ENCODE measurements at regions not wholly inside any gene's neighbourhood (a gene's known extent, or its start where the extent isn't known, plus 50 kb on each side); places are given as distances from the start of the nearest gene placed in this dataset.

DNA sequence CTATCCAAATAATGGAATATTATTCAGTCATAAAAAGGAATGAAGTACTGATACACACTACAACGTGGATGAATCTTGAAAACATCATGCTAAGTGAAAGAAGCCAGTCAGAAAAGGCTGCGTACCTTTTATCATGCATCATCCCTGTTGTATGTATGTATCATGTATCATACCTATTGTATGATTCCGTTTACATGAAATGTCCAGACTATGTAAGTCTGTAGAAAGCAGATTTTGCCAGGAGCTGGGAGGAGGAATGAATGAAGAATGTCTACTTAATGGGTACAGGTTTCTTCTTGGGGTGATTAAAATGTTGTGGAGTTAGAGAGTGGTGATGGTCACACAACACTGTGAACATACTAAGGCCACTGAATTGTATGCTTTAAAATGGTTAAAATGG, 135.9 kb upstream of the KLF14 start:
- no peak for DNase-seq
- Histone ChIP-seq H3K27me3 (no peaks in the 10 kb centered on the region), H3K36me3 (peaks cover 70% of the 10 kb centered on the region), H3K4me3 (no peak overlapping the region), H3K9me3 (no peaks in the 10 kb centered on the region)

DNA sequence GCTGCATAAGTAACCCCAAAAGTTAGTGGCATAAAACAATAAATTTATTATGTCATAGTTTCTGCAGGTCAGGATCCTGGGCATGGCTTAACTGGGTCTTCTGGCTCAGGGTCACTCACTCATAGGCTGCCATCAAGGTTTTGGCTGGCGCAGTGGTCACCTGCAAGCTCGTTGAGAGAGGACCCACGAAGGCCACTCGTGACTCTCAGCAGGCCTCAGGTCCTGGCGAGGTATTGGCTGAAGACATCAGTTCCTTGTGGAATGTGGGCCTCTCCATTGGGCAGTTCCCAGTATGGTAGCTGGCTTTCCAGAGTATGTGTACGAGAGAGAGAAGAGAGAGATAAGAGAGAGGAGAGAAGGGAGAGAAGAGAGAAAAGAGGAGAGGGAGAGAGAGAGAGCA, 138.3 kb upstream of the KLF14 start:
- H3K36me3 ChIP-seq = peaks cover 66% of the 10 kb centered on the region
- no peak for DNase-seq
- H3K9me3 ChIP-seq = no peaks in the 10 kb centered on the region
- H3K27me3 ChIP-seq = no peaks in the 10 kb centered on the region
- no peak overlapping the region for H3K4me3 ChIP-seq

DNA sequence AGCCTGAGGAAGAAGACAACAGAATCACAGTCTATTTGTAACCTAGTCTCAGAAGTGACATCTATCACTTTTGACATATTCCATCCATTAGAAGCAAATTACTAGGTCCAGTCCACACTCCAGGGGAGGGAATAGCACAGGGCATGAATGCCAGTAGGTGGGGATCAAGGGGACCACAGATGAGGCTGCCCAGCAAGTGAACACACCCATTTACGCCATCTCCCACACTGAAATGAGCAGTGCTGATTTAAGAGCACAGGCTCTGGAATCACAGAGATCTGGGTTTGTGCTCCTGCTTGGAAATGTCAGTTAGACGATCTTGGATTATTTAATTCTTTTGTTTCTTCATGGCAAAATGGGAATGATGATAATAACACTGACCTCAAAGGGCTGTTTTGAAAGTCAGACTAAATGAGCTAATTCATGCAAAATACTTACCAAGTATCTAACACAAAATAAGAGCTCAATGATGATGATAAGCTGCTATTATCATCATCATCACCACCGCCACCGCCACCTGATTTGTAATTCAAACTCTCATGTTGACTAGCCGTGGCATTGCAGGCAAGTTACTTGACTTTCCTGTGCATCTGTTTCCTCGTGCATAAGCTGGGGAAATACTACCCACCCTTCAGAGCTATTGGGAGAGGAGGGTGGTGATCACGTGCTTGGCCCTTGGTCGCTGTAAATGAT, 138.9 kb upstream of the KLF14 start:
- no peak for DNase-seq
- Histone ChIP-seq H3K27me3 (no peaks in the 10 kb centered on the region), H3K9me3 (no peaks in the 10 kb centered on the region), H3K36me3 (peaks cover 65% of the 10 kb centered on the region), H3K4me3 (no peak overlapping the region)

DNA sequence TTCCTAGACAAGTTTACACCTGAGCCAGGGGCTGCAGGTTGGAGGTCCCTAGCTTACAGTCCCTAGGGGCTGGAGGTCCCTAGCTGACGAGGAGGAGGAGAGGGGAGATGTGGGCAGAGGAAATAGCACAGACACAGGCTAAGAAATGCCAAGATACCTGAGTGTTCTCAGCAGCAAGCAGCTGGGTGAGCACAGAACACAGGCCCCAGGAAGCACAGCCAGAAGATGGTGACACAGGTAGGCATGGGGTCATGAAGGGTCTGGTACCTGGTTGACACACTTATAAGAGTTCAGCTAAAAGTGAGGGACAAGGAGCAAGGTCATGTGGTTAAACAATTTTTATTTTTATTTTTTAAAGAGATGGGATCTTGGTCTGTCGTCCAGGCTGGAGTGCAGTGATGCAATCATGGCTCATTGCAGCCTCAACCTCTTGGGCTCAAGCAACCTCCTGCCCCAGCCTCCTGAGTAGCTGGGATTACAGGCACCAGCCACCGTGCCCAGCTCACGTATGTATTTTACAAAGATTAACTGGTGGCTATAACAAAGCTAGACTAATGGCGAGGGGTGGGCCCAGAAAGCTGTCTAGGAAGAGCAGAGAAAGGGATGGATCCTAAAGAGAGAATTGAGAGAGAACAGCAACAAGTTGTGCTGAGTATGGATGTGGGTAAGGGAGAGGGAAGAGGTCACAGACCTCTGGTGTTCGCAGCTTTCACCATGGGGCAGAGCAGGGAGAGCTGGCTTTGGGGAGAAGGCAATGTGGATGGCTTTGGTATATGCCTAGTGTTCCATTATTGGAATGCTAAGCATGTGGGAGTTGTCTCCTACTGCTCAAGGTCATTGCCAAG, 140.3 kb upstream of the KLF14 start:
- no peak overlapping the region for H3K4me3 ChIP-seq
- peaks cover 72% of the 10 kb centered on the region for H3K36me3 ChIP-seq

DNA sequence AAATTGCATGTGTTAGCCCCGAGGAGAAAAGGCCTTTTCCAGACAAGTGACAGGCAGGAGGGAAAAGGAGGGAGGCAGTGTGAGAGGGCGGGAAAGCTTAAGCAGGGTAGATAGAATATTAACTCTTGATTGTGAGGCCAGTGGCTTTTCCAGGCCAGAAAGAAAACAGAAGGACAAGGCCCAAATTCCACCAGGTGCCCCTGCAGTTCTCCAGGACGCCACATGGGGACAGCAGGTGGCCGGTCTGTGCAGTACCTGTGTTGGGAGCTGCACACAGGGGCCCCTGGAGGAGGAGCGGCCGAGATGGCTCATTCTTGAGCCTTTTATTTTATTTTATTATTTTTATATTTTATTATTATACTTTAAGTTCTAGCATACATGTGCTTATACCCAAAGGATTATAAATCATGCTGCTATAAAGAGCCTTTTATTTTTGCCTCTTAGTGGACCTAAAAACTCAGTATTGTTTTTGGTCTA, 141.3 kb upstream of the KLF14 start:
- no peak for DNase-seq
- Histone ChIP-seq H3K27me3 (no peaks in the 10 kb centered on the region), H3K36me3 (peaks cover 69% of the 10 kb centered on the region), H3K4me3 (no peak overlapping the region), H3K9me3 (no peaks in the 10 kb centered on the region)

More for the DNA sequence above, 140.3 kb upstream of the KLF14 start:
- Histone ChIP-seq H3K27me3 (no peaks in the 10 kb centered on the region), H3K9me3 (no peaks in the 10 kb centered on the region)
- DNase-seq = no peak

DNA sequence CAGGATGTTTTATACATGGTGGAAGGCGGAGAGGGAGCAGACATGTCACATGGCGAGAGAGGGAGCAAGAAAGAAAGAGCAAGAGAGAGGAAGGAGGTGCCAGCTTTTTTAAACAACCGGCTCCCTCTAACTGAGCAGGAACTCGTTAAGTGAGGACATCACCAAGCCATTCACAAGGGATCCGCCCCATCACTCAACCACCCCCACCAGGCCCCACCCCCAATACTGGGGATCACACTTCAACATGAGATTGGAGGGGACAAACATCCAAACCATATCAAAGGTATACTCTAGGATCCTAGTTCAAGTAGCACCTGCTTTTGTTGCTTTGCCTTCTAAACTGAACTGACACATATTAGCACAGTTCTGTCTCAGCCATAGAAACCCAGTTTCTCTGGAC, 141.9 kb upstream of the KLF14 start:
- H3K36me3 ChIP-seq = peaks cover 72% of the 10 kb centered on the region
- no peak for DNase-seq
- H3K4me3 ChIP-seq = no peak overlapping the region
- H3K9me3 ChIP-seq = no peaks in the 10 kb centered on the region
- no peaks in the 10 kb centered on the region for H3K27me3 ChIP-seq

DNA sequence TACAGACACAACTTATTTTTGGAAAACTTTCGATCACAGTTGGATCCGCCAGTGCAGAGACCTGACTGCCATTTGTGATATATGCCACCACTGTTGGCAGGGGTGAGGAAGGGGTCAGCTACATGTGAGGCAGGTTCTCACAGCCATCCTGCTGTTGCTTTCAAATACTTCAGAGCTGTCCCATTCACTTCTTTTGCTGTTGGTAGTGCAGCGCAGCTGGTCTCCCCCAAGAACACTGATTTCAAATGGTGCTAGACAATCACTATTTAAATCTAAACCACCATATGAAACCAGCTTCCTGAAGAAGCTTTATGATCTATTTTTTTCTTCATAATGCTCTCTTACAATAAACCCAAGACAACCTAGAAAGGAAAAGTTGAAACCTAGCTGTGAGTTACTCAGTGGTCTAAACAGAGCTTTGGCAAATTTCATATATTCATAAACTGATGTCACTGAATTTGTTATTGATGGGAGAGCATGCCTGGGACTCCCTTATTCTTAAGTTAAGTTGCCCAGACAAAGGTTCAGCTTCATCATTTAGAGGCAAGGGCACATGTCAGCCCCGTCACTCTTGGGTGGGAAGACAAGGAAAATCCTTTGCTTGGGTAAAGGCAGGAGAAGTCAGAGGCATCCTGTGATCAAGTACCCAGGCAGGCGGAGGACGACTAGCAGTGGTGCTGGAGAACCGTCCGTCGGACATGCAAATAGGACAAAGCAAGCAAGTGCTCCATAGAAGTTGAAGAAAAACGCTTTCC, 143.4 kb upstream of the KLF14 start:
- Histone ChIP-seq H3K27me3 (no peaks in the 10 kb centered on the region), H3K4me3 (no peak overlapping the region), H3K9me3 (no peaks in the 10 kb centered on the region), H3K36me3 (peaks cover 79% of the 10 kb centered on the region)
- DNase-seq = no peak

DNA sequence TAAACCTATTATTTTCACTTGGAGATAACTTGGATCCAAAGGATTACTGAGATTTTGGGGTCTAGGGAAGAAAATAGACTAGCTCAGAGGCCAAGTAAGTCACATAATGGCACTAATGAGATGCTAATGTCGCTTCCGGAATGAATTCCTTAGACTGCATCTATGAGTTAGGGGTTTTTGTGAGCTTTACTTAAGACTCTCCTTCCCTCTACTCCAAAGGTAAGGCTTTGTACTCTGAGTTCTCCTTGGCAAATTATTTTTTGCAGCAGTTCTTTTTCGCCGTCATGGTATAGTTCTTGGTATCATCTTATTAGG, 143.9 kb upstream of the KLF14 start:
- Histone ChIP-seq H3K27me3 (no peaks in the 10 kb centered on the region), H3K9me3 (no peaks in the 10 kb centered on the region), H3K4me3 (no peak overlapping the region), H3K36me3 (peaks cover 79% of the 10 kb centered on the region)
- DNase-seq = no peak

DNA sequence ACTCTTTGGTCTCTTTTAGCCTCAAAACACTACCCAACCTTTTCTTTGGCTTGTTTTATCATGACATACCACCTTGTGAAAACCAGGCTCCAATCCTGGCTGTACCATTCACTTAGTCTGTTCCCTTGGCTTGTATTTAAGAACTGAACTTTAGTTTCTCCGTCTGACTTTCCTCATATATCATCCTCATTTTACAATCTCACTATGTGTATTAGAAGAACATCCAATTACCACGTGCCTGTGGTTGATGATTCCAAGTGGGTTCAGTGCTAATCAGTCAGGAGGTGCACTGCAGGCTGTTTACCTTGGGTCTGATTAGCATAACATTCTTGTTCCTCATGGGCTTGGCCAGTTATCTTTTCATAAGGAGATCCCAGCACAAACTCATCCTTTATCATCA, 144.8 kb upstream of the KLF14 start:
- no peaks in the 10 kb centered on the region for H3K9me3 ChIP-seq
- DNase-seq = no peak
- peaks cover 79% of the 10 kb centered on the region for H3K36me3 ChIP-seq
- H3K27me3 ChIP-seq = no peaks in the 10 kb centered on the region
- no peak overlapping the region for H3K4me3 ChIP-seq

DNA sequence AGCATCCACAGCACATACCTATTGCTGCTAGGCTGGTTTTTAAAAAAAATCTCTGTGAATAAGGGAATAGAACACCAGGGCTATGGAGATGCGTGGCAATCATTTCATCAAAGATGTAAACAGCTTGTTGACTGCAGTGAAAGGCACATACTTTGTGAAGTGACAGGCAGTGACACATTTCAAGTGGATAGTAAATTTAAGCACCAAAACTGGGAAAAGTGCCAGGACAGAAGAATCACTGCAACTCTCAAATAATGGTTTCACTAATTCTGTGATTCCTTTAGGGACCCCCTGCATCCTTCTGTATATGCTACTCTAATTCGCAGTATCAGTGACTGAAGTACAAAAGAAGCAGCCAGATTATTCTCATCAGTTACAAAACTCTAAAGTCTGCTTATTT, 145.2 kb upstream of the KLF14 start:
- no peak overlapping the region for H3K4me3 ChIP-seq
- peaks cover 79% of the 10 kb centered on the region for H3K36me3 ChIP-seq
- no peaks in the 10 kb centered on the region for H3K9me3 ChIP-seq
- no peak for DNase-seq
- no peaks in the 10 kb centered on the region for H3K27me3 ChIP-seq

DNA sequence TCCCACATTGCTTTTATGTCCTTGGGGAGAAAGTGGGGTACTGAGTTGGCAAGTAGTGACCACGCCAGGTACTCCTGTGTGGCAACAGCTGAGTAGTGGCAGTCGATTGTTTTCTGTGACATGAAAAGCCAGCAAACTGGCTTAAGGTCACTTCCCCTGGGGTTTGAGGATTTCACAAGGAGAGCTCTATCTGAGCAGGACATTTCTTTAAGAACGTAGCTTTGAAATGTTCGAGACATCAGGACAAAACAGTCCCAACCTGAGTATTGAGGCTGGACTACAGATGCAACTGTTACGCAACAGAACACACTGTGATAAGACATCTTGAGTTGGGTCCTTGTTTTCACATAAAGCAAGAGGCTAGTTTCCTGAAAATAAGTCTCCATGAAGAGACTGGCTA, 146.7 kb upstream of the KLF14 start:
- Histone ChIP-seq H3K9me3 (no peaks in the 10 kb centered on the region), H3K36me3 (peaks cover 88% of the 10 kb centered on the region), H3K4me3 (no peak overlapping the region), H3K27me3 (no peaks in the 10 kb centered on the region)
- DNase-seq = no peak

DNA sequence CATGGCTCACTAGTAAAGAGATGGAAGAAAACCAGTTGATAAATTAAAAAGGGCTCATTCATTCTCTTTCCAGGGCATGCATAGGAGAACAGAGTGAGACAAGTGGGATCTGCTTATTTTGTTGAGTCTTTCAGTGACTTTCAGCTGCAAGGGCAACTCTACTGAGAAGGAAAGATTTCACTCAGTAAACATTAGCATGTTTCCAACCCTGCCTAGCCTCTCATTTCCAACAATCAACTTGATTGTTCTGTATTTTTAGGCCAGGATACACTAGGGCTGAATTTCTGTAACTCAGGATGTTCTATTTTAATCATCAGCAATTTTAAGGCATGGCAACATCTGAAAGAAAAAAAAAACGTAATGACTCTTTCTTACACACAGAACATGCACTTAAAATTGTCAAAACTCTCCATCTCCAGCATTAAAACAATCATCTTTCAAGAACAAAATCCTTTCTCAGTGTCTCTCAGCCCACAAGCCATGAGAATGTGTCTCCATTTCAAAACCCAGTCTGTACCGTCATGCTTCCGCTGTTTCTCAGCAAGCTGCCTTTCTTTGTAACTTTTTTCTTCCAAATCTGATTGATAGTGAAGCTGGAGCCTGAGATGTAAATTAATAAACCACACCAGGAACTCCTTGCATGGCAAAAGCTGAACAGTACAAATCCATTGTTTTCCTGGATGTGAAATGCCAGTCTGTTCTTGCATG, 147.2 kb upstream of the KLF14 start:
- Histone ChIP-seq H3K9me3 (no peaks in the 10 kb centered on the region), H3K36me3 (peaks cover 90% of the 10 kb centered on the region), H3K27me3 (no peaks in the 10 kb centered on the region), H3K4me3 (no peak overlapping the region)
- DNase-seq = no peak

DNA sequence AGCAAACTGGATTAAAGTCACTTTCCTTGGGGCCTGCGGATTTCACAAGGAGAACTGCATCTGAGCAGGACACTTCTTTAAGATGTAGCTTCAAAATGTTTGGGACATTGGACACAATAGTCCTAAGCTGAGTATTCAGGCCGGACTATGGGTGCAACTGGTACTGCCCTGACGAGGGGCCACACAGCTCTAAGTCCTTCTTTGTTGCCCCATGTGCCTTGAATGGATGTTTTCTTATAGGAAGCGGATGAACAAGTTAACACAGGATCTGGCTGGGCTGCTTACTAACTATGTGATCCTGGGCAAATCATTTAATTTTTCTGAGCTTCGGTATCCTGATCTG, 147.8 kb upstream of the KLF14 start:
- no peaks in the 10 kb centered on the region for H3K27me3 ChIP-seq
- H3K9me3 ChIP-seq = no peaks in the 10 kb centered on the region
- no peak for DNase-seq
- H3K4me3 ChIP-seq = no peak overlapping the region
- H3K36me3 ChIP-seq = peaks cover 90% of the 10 kb centered on the region

DNA sequence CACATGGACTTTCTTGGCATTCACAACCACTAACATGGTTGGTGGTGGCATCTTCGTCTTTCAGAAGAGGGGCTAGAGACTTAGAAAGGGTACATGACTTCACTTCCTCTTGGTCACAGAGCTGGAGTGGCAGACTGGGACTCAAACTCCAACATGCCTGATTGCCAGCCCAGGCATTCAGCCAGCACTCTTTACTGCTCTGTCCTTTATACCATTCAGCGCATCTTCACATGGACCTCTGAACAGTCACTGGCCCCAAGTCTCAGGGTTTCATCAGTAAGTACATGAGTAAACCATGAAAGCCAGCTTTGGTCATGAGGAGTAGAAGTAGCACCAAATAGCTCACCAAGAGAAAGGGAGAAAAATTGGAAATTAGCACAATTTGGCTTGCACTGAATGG, 148.4 kb upstream of the KLF14 start:
- no peaks in the 10 kb centered on the region for H3K27me3 ChIP-seq
- H3K4me3 ChIP-seq = no peak overlapping the region
- peaks cover 88% of the 10 kb centered on the region for H3K36me3 ChIP-seq
- no peak for DNase-seq
- no peaks in the 10 kb centered on the region for H3K9me3 ChIP-seq

DNA sequence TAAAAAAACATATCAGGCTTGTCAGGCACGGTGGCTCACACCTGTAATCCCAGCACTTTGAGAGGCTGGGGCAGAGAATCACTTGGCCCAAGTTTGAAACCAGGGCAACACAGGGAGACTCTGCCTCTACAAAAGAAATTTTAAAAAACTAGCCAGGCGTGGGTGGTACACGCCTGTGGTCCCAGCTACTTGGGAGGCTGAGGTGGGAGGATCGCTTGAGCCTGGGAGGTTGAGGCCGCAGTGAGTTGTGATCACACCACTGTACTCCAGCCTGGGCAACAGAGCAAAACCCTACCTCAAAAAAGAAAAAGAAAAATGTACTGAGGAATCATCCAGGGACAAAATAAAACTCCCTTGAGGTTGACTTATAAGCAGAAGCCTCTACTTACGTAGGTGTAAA, 149.9 kb upstream of the KLF14 start:
- peaks cover 88% of the 10 kb centered on the region for H3K36me3 ChIP-seq
- H3K27me3 ChIP-seq = no peaks in the 10 kb centered on the region
- no peak overlapping the region for H3K4me3 ChIP-seq
- H3K9me3 ChIP-seq = no peaks in the 10 kb centered on the region
- DNase-seq = no peak

DNA sequence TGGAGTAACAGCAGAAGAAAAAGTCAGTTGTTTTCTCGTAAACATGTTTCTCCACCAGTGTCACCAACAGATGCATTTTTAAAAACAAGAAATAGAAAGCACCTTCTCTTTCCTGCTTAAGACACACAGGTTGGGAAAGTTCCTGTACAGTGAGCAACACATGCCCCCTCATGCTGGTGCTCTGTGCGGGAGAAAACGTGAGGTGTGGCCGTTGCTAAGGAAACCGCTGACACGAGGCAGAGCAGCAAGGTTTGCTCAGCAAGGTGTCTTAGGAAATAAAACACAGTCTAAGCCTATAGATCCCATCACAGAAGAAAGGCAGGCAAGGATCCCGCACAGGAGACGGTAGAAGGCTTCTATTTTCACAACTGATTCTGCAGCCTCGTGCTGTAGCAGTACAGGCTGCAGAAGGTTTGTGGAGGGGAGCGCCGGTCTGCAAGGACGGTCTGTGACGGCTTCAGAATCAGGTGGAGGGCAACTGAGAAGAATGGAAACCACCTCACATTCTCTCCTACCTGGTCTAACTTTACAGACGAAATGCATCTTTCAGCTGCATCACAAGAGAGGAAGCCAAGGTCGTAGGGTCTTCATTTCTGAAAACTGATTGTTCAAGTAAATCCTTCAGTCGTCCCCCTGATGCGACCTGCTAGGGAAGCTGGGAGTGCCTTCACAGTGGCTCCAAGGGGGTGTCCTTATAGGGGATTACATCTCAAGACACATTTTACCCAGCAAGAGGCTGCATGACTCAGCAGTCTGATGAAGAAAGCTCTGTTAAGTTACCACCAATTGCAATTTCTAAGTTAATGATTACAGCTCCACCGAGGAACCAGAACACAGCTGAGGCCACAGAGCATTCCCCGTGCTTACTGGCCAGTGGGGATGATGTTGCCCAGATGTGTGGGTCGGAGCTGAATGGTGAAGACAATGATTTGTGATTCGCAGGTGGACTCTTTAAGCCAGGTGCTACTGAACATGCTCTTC, 150.7 kb upstream of the KLF14 start:
- DNase-seq = no peak
- peaks cover 85% of the 10 kb centered on the region for H3K36me3 ChIP-seq

More for the DNA sequence above, 150.7 kb upstream of the KLF14 start:
- Histone ChIP-seq H3K27me3 (no peaks in the 10 kb centered on the region), H3K9me3 (no peaks in the 10 kb centered on the region), H3K4me3 (no peak overlapping the region)

All from MG63 (cell line).